ENCODE measurements at regions not wholly inside any gene's neighbourhood (a gene's known extent, or its start where the extent isn't known, plus 50 kb on each side); places are given as distances from the start of the nearest gene placed in this dataset.
A peak's percentile ranks its signal among the peaks of the same experiment; 100 is the strongest.

- TF ChIP-seq CTCF (conservative IDR thresholded peaks at IDR 0.05; ENCODE audit: low read depth, low read length) (0 out of 2 replicates have a peak, but pooled peaks have one; percentile 19), EZH2 (IDR thresholded peaks at IDR 0.05; ENCODE audit: borderline replicate concordance, low read depth, low read length, poor library complexity, severe bottlenecking) (no peak)
Observed at GRCh38 chr7:104059103-104059502, 69.6 kb upstream of the RELN start.

Measured in A673 (cell line).